OCI-LY7 (cell line): ENCODE measurements at regions not wholly inside any gene's neighbourhood (a gene's known extent, or its start where the extent isn't known, plus 50 kb on each side); places are given as distances from the start of the nearest gene placed in this dataset.

Source experiments
- BruUV-seq: library from RNA; stranded (reverse); fragments of 400-500 nt; replicated peaks from 2 replicates; lab custom pipeline; 2021; lab: Mats Ljungman, UMichigan
- CTCF ChIA-PET: fragments of 300-600 bp; sonication (Branson Sonifier 250); formaldehyde crosslinking; loops from one replicate; lab custom pipeline; 2022; ENCODE audit warnings: antibody characterized with exemption; ENCODE audit not compliant: unreplicated experiment; lab: Charles Lee
- POLR2A ChIA-PET: fragments of 300-600 bp; sonication (Branson Sonifier 250); formaldehyde crosslinking; loops from one replicate; lab custom pipeline; 2022; ENCODE audit warnings: antibody characterized with exemption; lab: Charles Lee
- DNase-seq: peaks from one replicate; pipeline ENCODE4 v3.0.0-alpha.2; 2015; ENCODE audit warnings: low spot score
- H2AFZ ChIP-seq: fragments of 200-600 bp; sonication (generic), shearing (Covaris generic); 2 replicates; pipeline ENCODE4 v1.6.1; 2014; ENCODE audit warnings: mild to moderate bottlenecking, antibody characterized with exemption, low read length, moderate library complexity
- H3K27ac ChIP-seq: fragments of 200-600 bp; sonication (generic); 2 replicates; pipeline ENCODE4 v1.5.1; 2014; ENCODE audit warnings: mixed run types, low read depth, mild to moderate bottlenecking, moderate library complexity, low read length, inconsistent platforms; ENCODE audit not compliant: poor library complexity, severe bottlenecking
- H3K36me3 ChIP-seq: fragments of 200-600 bp; sonication (generic); 2 replicates; pipeline ENCODE4 v1.6.1; 2014; ENCODE audit warnings: mild to moderate bottlenecking, antibody characterized with exemption, low read length, moderate library complexity, mixed read lengths; ENCODE audit not compliant: insufficient read depth
- H3K4me1 ChIP-seq: fragments of 200-600 bp; sonication (generic); 2 replicates; pipeline ENCODE4 v1.5.1; 2014; ENCODE audit warnings: mild to moderate bottlenecking, low read length; ENCODE audit not compliant: insufficient read depth, poor library complexity, severe bottlenecking
- H3K4me2 ChIP-seq: fragments of 200-600 bp; sonication (generic); 2 replicates; pipeline ENCODE4 v1.6.1; 2014; ENCODE audit warnings: mild to moderate bottlenecking, low read length
- H3K4me3 ChIP-seq: fragments of 200-600 bp; sonication (generic); 2 replicates; pipeline ENCODE4 v1.5.1; 2014; ENCODE audit warnings: mild to moderate bottlenecking, low read depth, low read length; ENCODE audit not compliant: poor library complexity, severe bottlenecking
- H3K79me2 ChIP-seq: fragments of 200-600 bp; sonication (generic); 2 replicates; pipeline ENCODE4 v1.6.1; 2016; ENCODE audit warnings: low read depth, mild to moderate bottlenecking, low read length, moderate library complexity, mixed read lengths; ENCODE audit not compliant: insufficient read depth
- H3K9me2 ChIP-seq: fragments of 200-600 bp; sonication (generic); 2 replicates; pipeline ENCODE4 v1.6.1; 2016; ENCODE audit warnings: mild to moderate bottlenecking, low read length, mixed read lengths; ENCODE audit not compliant: insufficient read depth
- H3K9me3 ChIP-seq: fragments of 200-600 bp; sonication (generic); 2 replicates; pipeline ENCODE4 v1.6.1; 2014; ENCODE audit warnings: mild to moderate bottlenecking, mixed run types, low read length, mixed read lengths
- H4K20me1 ChIP-seq: fragments of 200-600 bp; sonication (generic); 2 replicates; pipeline ENCODE4 v1.6.1; 2014; ENCODE audit warnings: mild to moderate bottlenecking, antibody characterized with exemption, low read length, moderate library complexity, mixed read lengths; ENCODE audit not compliant: insufficient read depth
- CTCF ChIP-seq: fragments of 200-600 bp; sonication (generic); conservative IDR thresholded peaks from 2 replicates; pipeline ENCODE4 v1.5.1; 2014; ENCODE audit warnings: mild to moderate bottlenecking, antibody characterized with exemption, low read length, moderate library complexity, mixed read lengths
- EZH2phosphoT487 ChIP-seq: fragments of 200-600 bp; sonication (generic); IDR thresholded peaks from 2 replicates; pipeline ENCODE4 v1.6.1; 2018; ENCODE audit warnings: low read depth, borderline replicate concordance, mild to moderate bottlenecking, mixed run types, antibody characterized with exemption, low read length, moderate library complexity, mixed read lengths
- intact Hi-C: fragments of 100-400 bp; cut with micrococcal nuclease; formaldehyde crosslinking; loops from one replicate; pipeline ENCODE4 v1.10.0; 2022; ENCODE audit not compliant: unreplicated experiment

GRCh38 chr14:22489957-22490950 is 98.8 kb downstream of the DAD1 start:
- ChIA-PET POLR2A (interaction anchor here (0.7 to 4.1 kb wide), 22 partner anchors 10 to 466 kb away, joined by 3 to 31 read pairs (median 4); partner anchors contain the start of gene HAUS4), CTCF (interaction anchor here (1.0 to 1.5 kb wide), 5 partner anchors 12 to 100 kb away, joined by 3 to 10 read pairs (median 5); no protein-coding TSS in a partner anchor)
- H3K36me3 ChIP-seq, result no peaks in the 10 kb centered on the region
- intact Hi-C loops, result loop anchor here (2.0 kb wide), 1 partner anchor 67 kb away; no protein-coding TSS in a partner anchor
- H3K9me2 ChIP-seq, result no peaks in the 10 kb centered on the region
- H3K4me2 ChIP-seq, result peak overlapping the region; percentile 69
- DNase-seq, result no peak
- BruUV-seq, result no TSS peak
- H3K4me1 ChIP-seq, result peaks cover 98% of the 10 kb centered on the region
- no peaks in the 10 kb centered on the region for H3K79me2 ChIP-seq
- no peaks in the 10 kb centered on the region for H4K20me1 ChIP-seq
- H2AFZ ChIP-seq, result peak overlapping the region; percentile 62; the same call in 1 of the 2 replicates
- H3K4me3 ChIP-seq, result peak overlapping the region; percentile 56
- no peak for TF ChIP-seq CTCF
- peak overlapping the region; percentile 68 for H3K27ac ChIP-seq
- no peaks in the 10 kb centered on the region for H3K9me3 ChIP-seq

GRCh38 chr14:22489244-22489545 is 99.8 kb downstream of the DAD1 start:
- intact Hi-C loops, result no loop called here
- no peak for DNase-seq
- Histone ChIP-seq H2AFZ (peak overlapping the region; percentile 62; the same call in 1 of the 2 replicates), H3K9me3 (no peaks in the 10 kb centered on the region), H3K27ac (peak overlapping the region; percentile 68), H4K20me1 (no peaks in the 10 kb centered on the region), H3K4me2 (peak overlapping the region; percentile 69), H3K9me2 (no peaks in the 10 kb centered on the region), H3K4me1 (peaks cover 98% of the 10 kb centered on the region), H3K4me3 (peak overlapping the region; percentile 56), H3K79me2 (no peaks in the 10 kb centered on the region), H3K36me3 (no peaks in the 10 kb centered on the region)
- POLR2A ChIA-PET, result interaction anchor here (0.7 to 3.3 kb wide), 16 partner anchors 11 to 467 kb away, joined by 3 to 20 read pairs (median 4); partner anchors contain the start of gene HAUS4
- CTCF ChIA-PET, result interaction anchor here (0.8 to 1.5 kb wide), 6 partner anchors 11 to 99 kb away, joined by 3 to 10 read pairs (median 5); no protein-coding TSS in a partner anchor
- BruUV-seq, result no TSS peak
- TF ChIP-seq CTCF, result peak; percentile 59; the same call in 1 of the 2 replicates
- TF ChIP-seq EZH2phosphoT487, result no peak
